Immature natural killer cell (primary cell): ENCODE measurements at regions not wholly inside any gene's neighbourhood (a gene's known extent, or its start where the extent isn't known, plus 50 kb on each side); places are given as distances from the start of the nearest gene placed in this dataset.

ENCODE experiments used
- DNase-seq, 3 donors: peaks; one replicate each; pipeline ENCODE4 v3.0.0; 2022; ENCODE audit warnings: mixed read lengths in 1 of 3
- H3K27ac Mint-ChIP-seq, 6 donors: one replicate each; pipeline ENCODE4 v1.8.0; 2020; ENCODE audit warnings: mixed read lengths in 6 of 6, mild to moderate bottlenecking in 5 of 6, inconsistent platforms in 4 of 6, moderate library complexity in 3 of 6
- H3K27me3 Mint-ChIP-seq, 3 donors: one replicate each; pipeline ENCODE4 v1.8.0; 2020 to 2021; ENCODE audit warnings: low read depth in 3 of 3, mild to moderate bottlenecking in 3 of 3, mixed read lengths in 3 of 3, moderate library complexity in 3 of 3, inconsistent platforms in 1 of 3
- H3K36me3 Mint-ChIP-seq, 3 donors: one replicate each; pipeline ENCODE4 v1.8.0; 2020; ENCODE audit warnings: mixed read lengths in 3 of 3, inconsistent platforms in 2 of 3, mild to moderate bottlenecking in 2 of 3
- H3K4me1 Mint-ChIP-seq, 2 donors: one replicate each; pipeline ENCODE4 v1.8.0; 2020; ENCODE audit warnings: inconsistent platforms in 2 of 2, mild to moderate bottlenecking in 2 of 2, mixed read lengths in 2 of 2, moderate library complexity in 1 of 2
- H3K4me3 Mint-ChIP-seq, 5 donors: one replicate each; pipeline ENCODE4 v1.8.0; 2020; ENCODE audit warnings: mild to moderate bottlenecking in 5 of 5, mixed read lengths in 5 of 5, inconsistent platforms in 3 of 5, moderate library complexity in 3 of 5
- H3K9me3 Mint-ChIP-seq, 6 donors: one replicate each; pipeline ENCODE4 v1.8.0; 2020; ENCODE audit warnings: mild to moderate bottlenecking in 6 of 6, mixed read lengths in 6 of 6, inconsistent platforms in 4 of 6, moderate library complexity in 3 of 6

DNA sequence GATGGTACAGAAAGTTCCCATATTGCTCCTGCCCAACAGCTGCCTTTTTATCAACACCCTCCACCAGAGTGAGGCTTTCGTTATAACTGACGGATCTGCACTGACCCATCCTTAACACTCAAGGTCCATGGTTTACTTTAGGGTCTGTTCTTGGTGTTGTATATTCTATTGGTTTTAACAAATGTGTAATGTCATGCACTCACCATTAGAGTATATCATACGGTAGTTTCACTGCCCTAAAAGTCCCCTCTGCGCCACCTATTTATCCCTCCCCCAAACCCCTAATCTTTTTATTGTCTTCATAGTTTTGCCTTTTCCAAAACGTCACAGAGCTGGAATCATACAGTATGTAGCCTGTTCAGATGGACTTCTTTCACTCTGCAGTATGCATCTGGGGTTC lies 102.8 kb upstream of the TNS3 start:
- Mint-ChIP-seq H3K36me3 (no peaks in the 10 kb centered on the region), H3K27me3 (peaks cover 0 to 2% (median 0%) of the 10 kb centered on the region in 3 donors), H3K4me1 (peaks cover 6 to 20% of the 10 kb centered on the region in 2 donors), H3K27ac (no peak overlapping the region), H3K9me3 (no peaks in the 10 kb centered on the region), H3K4me3 (no peak overlapping the region)
- no peak for DNase-seq

DNA sequence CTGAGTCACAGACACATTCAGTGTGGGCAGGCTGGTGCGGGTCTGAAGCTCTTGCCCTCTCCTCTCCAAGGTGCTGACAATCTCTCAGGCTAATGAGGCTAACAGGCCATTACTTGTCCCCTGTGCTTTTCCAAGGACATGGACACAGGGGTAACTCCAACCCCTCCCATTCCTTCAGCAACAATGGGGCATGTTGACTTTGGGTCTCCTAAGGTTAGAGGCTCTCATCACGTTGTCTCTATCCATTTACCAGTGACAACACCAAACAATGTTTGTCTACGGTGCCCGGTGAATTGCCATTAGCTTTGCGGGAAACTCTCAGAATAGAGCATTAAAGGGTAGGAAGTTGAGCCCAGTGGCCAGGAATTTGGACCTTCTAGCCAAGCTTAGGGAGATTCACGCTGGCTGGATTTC lies 101.6 kb upstream of the TNS3 start:
- H3K9me3 Mint-ChIP-seq: no peaks in the 10 kb centered on the region

DNA sequence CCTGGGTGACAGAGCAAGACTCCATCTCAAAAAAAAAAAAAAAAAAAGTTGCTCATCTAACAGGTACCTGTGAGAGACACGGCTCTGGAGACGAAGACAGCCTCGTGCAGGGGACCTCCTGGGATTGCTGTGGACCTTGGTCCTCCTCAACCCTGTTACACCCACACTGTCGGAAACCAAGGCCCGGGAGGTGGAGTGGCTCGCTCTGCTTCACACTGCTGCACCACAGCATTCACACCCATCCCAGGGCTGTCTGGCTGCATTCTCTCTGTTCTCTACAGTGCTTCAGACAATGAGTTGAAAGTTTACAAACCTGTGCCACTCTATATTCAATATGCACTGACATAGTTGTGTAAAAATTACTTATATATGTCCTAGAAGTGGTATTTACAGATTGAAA lies 101.0 kb upstream of the TNS3 start:
- Mint-ChIP-seq H3K4me3 (peak overlapping the region in 2 of 5 donors; percentile 17 to 56), H3K27me3 (peaks cover 0 to 2% (median 0%) of the 10 kb centered on the region in 3 donors), H3K36me3 (no peaks in the 10 kb centered on the region), H3K4me1 (peaks cover 4 to 16% of the 10 kb centered on the region in 2 donors), H3K27ac (no peak overlapping the region), H3K9me3 (no peaks in the 10 kb centered on the region)
- DNase-seq: no peak

More for the DNA sequence above, 101.6 kb upstream of the TNS3 start:
- Mint-ChIP-seq H3K27me3 (peaks cover 0 to 2% (median 0%) of the 10 kb centered on the region in 3 donors), H3K4me3 (peak overlapping the region in 1 of 5 donors; percentile 56), H3K36me3 (no peaks in the 10 kb centered on the region), H3K27ac (no peak overlapping the region), H3K4me1 (peaks cover 4 to 16% of the 10 kb centered on the region in 2 donors)
- no peak for DNase-seq

DNA sequence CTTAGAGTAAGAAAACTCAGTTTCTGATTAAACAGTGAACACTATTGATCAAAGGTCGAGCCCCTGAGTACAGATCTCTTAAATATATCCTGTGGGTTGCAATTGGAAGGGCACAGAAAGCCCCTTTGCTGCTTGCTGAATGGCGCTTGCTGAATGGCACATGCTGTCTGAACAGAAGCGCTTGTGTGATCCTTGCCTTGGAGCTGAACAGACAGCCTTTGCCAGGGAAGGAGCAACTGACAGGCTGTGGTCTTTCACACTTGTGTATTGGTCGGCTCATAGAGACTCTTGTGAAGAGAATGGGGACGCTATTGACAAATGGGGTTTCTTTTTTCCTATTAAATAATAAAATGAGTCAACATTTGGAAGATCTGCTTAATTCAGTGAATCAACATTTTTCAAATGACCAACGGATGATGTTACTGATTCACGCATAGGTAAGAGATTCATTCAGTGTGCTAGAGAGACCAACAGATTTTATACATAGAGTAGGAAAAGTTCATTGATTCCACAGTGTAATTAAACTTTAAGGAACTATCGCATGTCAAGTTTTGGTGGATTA lies 99.4 kb upstream of the TNS3 start:
- Mint-ChIP-seq H3K27ac (no peak overlapping the region), H3K4me3 (no peak overlapping the region), H3K4me1 (peaks cover 4 to 16% of the 10 kb centered on the region in 2 donors), H3K27me3 (peaks cover 0 to 2% (median 2%) of the 10 kb centered on the region in 3 donors), H3K36me3 (no peaks in the 10 kb centered on the region), H3K9me3 (no peaks in the 10 kb centered on the region)
- DNase-seq: no peak

DNA sequence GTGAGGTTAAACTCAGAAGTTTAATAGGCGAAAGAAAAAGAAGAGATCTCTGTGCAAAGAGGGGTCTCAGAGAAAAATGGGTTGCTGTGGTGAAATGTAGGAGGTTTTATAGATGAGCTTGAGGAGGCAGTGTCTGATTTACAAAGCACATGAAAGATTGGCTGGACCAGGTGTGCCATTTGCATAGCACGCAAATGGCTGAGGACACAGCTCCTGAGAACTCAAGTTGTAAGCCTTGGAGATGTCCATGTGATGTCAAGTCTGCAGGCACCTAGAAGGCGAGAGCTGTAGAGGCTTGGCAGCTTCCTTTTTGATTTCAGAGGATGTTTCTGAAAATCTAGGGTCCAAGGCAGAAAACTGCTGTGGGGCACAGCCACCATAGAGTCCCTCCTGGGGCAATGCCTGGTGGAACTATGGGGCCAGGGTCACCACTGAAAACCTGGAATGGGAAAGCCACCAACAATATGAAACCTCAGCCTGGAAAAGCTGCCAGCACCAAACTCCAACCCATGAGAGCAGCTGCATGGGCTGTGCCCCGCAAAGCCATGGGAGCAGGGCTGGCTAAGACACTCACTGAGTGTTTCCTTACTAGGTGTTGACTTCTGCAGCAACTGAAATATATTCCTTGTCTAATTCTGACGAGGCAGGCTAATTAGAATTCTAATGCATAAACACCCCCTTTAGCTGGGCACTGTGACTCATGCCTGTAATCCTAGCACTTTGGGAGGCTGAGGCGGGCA lies 96.9 kb upstream of the TNS3 start:
- H3K4me3 Mint-ChIP-seq: no peak overlapping the region
- peaks cover 4 to 16% of the 10 kb centered on the region in 2 donors for H3K4me1 Mint-ChIP-seq
- peaks cover 0 to 2% (median 2%) of the 10 kb centered on the region in 3 donors for H3K27me3 Mint-ChIP-seq
- H3K36me3 Mint-ChIP-seq: no peaks in the 10 kb centered on the region
- H3K27ac Mint-ChIP-seq: no peak overlapping the region
- H3K9me3 Mint-ChIP-seq: no peaks in the 10 kb centered on the region
- DNase-seq: no peak

DNA sequence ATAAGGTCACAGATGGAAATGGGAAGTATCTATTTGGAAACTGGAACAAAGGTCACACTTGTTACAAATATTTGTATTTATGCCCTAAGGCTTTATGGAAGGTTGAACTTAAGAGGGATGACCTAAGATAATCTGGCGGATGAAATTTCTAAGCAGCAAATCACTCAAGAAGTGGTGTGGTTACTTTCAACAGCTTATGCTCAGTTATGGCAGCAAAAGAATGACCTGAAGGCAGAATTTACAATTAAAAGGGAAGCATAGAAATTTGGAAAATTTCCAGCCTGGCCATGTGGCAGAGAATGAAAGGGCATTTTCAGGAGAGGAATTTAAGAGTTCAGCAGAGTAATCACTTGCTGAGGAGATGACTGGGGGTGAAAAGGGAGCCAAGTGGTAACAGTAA lies 95.8 kb upstream of the TNS3 start:
- DNase-seq: no peak
- Mint-ChIP-seq H3K9me3 (no peaks in the 10 kb centered on the region), H3K36me3 (no peaks in the 10 kb centered on the region), H3K27ac (no peak overlapping the region), H3K27me3 (peaks cover 0 to 5% (median 3%) of the 10 kb centered on the region in 3 donors), H3K4me1 (peaks cover 0 to 5% of the 10 kb centered on the region in 2 donors), H3K4me3 (no peak overlapping the region)

DNA sequence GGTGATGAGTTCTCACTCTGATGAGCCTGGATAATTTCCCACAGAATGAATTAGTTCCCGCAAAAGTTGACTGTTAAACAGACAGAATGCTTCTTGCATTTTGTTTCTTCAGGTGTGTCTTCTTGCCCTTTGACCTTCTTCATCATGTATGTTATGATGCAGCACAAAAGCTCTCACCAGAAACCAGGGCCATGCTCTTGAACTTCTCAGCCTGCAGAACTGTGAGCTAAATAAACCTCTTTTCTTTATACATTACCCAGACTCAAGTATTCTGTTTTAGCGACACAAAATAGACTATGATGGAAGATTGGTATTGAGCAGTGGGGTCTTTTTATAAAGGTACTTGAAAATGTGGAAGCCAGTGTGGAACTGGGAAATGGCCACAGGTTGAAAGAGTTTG lies 95.2 kb upstream of the TNS3 start:
- no peaks in the 10 kb centered on the region for H3K9me3 Mint-ChIP-seq
- H3K36me3 Mint-ChIP-seq: no peaks in the 10 kb centered on the region
- no peak for DNase-seq
- H3K4me1 Mint-ChIP-seq: peaks cover 0 to 4% of the 10 kb centered on the region in 2 donors
- H3K4me3 Mint-ChIP-seq: no peak overlapping the region
- no peak overlapping the region for H3K27ac Mint-ChIP-seq
- peaks cover 0 to 5% (median 3%) of the 10 kb centered on the region in 3 donors for H3K27me3 Mint-ChIP-seq

DNA sequence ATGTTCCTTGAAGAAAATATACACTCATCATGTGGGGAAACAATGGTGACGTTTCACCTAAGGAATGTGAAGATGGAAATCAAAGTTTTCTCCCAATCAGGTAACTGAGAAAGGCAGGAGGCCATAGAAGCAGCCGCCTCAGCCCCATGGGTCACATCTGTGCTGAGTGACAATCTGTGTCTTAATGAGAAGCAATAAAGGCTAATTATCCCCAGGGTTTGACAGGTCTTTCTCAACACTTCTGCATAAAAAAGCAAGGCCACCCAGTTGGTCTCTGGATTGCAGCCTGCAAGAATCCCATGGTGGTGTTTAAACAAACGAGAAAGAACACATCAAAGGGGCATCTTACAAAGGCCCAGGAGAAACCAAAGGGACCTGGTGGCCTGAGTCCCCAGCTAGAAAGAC lies 91.1 kb upstream of the TNS3 start:
- no peak overlapping the region for H3K27ac Mint-ChIP-seq
- H3K27me3 Mint-ChIP-seq: peaks cover 0 to 5% (median 2%) of the 10 kb centered on the region in 3 donors
- H3K4me1 Mint-ChIP-seq: peaks cover 11 to 19% of the 10 kb centered on the region in 2 donors
- H3K9me3 Mint-ChIP-seq: no peaks in the 10 kb centered on the region
- H3K4me3 Mint-ChIP-seq: no peak overlapping the region
- DNase-seq: no peak
- H3K36me3 Mint-ChIP-seq: no peaks in the 10 kb centered on the region

DNA sequence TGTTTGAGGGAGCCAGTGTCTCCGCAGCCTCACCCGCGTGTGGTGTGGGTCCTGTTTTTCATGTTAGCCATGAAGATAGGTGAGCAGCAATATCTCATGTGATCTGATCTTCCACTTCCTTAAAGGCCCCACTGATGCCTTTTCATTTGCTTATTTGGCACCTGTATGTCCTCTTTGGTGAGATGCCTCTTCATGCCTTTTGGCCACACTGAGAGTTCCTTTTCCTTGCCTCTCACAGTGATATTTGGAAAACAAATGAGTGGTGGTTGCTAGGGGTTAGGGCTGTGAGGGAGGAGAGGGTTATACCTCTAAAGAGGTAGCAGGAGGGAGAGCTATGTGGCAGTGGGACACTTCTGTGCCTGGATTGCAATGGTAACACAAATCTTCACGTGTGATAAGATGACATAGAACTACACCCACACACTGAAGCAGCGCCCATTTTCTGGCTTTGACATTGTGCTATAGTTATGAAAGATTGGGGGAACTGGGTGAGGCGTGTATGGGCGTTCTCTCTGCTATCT lies 90.4 kb upstream of the TNS3 start:
- Mint-ChIP-seq H3K9me3 (no peaks in the 10 kb centered on the region), H3K27me3 (peaks cover 0 to 4% (median 3%) of the 10 kb centered on the region in 3 donors), H3K36me3 (no peaks in the 10 kb centered on the region), H3K27ac (no peak overlapping the region), H3K4me1 (peaks cover 11 to 19% of the 10 kb centered on the region in 2 donors), H3K4me3 (no peak overlapping the region)
- DNase-seq: no peak

DNA sequence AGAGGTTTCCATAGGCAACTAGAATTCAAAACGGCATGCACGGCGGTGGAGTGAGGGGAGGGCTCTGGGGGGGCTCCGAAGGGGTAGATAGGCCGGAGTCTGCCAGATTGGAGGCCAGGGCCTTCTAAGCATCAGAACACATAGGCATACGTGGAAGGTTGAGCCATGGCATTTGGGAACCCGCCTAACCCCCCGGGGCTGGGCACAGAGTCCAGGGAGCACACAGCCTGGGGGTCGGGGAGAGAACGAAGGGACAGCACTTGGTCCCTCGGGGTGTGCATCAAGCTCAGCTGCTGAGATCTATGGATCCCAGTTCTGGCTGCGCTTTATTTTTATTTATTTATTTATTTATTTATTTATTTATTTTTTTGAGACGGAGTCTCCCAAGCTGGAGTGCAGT lies 89.4 kb upstream of the TNS3 start:
- Mint-ChIP-seq H3K9me3 (no peaks in the 10 kb centered on the region), H3K27ac (no peak overlapping the region), H3K36me3 (no peaks in the 10 kb centered on the region), H3K27me3 (peaks cover 0 to 4% (median 3%) of the 10 kb centered on the region in 3 donors), H3K4me1 (peaks cover 11 to 19% of the 10 kb centered on the region in 2 donors), H3K4me3 (no peak overlapping the region)
- no peak for DNase-seq

DNA sequence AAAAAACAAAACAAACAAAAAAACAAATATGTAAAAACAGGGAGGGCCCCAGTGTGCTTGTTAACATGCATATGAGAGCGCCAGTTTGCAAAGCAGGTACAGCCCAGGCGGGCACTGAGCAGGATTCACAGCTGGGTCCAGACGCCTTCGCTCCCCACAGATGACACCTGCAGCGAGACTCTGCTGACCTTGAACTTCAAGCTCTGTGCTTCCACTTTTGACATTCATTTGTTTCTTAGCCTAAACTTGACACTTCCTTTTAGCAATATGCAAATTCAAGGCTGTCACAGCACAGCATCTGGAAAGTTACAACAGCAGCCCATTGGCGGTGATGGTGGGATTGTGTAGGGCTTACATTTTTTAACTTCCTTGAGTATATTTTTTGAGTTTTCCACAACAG lies 88.8 kb upstream of the TNS3 start:
- Mint-ChIP-seq H3K4me1 (peaks cover 11 to 19% of the 10 kb centered on the region in 2 donors), H3K27me3 (peaks cover 0 to 4% (median 3%) of the 10 kb centered on the region in 3 donors), H3K9me3 (no peaks in the 10 kb centered on the region), H3K27ac (no peak overlapping the region), H3K4me3 (no peak overlapping the region), H3K36me3 (no peaks in the 10 kb centered on the region)
- DNase-seq: no peak

DNA sequence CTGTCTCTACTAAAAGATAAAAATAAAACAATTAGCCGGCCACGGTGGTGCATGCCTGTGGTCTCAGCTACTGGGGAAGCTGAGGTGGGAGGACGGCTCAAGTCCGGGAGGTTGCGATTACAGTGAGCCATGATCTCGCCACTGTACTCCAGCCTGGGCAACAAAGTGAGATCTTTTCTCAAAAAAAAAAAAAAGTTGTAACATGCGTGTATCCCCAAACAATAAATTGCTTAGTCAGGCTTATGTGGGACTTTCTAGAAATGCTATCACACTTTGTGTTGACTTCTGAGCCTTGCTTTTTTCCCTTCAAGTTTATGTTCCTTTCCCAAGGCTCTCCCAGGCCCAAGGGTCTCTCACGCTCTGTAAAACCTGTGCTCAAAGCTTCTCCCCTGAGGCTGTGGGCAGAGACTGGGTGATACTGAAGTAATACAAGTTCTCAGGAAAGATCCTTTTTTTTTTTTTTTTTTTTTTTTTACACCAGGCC lies 88.0 kb upstream of the TNS3 start:
- DNase-seq: no peak
- Mint-ChIP-seq H3K9me3 (no peaks in the 10 kb centered on the region), H3K4me3 (peak overlapping the region in 2 of 5 donors; percentile 21 to 51), H3K27me3 (peaks cover 0 to 4% (median 3%) of the 10 kb centered on the region in 3 donors), H3K27ac (no peak overlapping the region), H3K4me1 (peaks cover 11 to 19% of the 10 kb centered on the region in 2 donors), H3K36me3 (no peaks in the 10 kb centered on the region)

DNA sequence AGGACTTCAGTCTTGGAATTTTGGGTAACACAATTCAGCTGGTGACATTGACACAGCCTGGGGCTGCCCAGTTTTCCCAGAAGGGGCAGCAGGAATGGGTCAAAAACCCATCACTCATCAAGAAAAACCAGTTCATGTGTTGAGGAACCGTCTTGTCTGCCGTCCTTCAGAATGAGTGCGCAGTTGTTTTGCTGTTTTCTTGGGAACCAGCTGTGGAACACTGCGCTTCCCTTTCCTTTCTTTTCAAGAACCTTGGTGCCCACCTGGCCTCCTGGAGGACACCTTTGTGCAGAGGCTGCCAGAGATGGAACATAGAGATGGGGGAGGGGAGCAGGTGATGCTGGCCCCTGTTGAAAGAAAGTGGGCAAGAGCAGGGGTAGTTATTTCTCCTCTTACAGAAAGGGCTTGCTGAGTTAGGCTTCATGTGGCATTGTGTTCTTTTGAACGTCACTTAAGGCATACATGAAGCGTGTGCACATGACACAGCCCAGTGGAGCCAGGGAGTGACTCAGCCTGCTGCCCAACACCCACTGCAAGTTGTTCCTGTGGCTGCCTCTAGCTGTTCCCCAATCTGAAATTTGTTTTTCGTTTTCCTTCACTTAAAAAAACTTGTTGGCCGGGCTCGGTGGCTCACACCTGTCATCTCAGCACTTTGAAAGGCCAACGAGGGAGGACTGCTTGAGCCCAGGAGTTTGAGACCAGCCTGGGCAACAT lies 87.4 kb upstream of the TNS3 start:
- no peaks in the 10 kb centered on the region for H3K36me3 Mint-ChIP-seq
- no peak for DNase-seq
- peak overlapping the region in 2 of 5 donors; percentile 21 to 51 for H3K4me3 Mint-ChIP-seq
- no peak overlapping the region for H3K27ac Mint-ChIP-seq
- H3K4me1 Mint-ChIP-seq: peaks cover 11 to 19% of the 10 kb centered on the region in 2 donors
- H3K9me3 Mint-ChIP-seq: no peaks in the 10 kb centered on the region
- peaks cover 0 to 4% (median 3%) of the 10 kb centered on the region in 3 donors for H3K27me3 Mint-ChIP-seq
